HG03039 (cell line): ENCODE measurements at regions not wholly inside any gene's neighbourhood (a gene's known extent, or its start where the extent isn't known, plus 50 kb on each side); places are given as distances from the start of the nearest gene placed in this dataset.
"Not testable (repeated sequence)": the region's sequence is repeated elsewhere in the genome, so short reads cannot be mapped to it uniquely, and the experiment has no call there.

Experiments used
- ATAC-seq: cut with Tn5 transposase; IDR thresholded peaks from one replicate; pipeline ENCODE4 v1.9.1; 2021; ENCODE audit warnings: mild to moderate bottlenecking, moderate library complexity; ENCODE audit not compliant: unreplicated experiment

- no peak for ATAC-seq
These were observed 88.0 kb upstream of the AK4 start for GRCh38 chr1:65059930-65060538.

DNA sequence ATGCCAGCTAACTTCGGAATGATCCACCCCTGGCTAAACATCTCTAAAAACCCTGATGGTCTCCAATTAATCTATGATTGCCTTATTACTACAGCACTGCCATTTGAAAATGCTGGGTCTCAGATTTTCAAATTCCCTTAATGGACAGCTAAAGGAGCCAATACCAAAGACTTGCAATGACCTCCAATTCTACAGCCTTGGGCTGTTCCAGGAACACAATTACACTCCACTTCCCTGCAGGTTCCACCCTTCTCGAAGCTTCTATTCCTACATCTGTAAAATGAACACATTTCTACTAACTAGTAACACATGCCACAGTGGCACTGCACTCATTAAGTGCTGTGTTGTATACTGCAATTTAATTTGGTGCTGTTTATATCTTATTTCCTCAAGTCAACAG, 85.7 kb upstream of the AK4 start:
- no peak for ATAC-seq

DNA sequence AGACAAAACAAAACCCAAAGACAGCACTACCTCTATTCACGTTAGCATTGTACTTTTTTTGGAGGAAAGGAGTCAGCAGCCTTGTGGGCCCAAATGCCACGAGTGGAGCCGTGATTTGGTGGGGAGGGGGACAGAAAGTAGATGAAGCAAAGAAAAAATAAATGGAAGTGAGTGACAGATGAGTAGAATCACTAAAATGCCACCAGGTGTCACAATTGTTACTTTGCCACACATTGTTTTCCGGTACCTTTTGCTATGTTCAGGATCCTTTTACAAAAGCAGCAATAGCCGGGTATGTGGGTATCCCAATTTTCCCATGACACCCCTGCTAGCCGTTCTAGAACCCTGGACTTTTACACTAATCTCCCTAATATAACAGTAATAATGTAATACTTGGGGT, 85.0 kb upstream of the AK4 start:
- no peak for ATAC-seq

- no peak for ATAC-seq
These were observed 83.0 kb upstream of the AK4 start for GRCh38 chr1:65064981-65065380.

- no peak for ATAC-seq
These were observed 82.2 kb upstream of the AK4 start for GRCh38 chr1:65065524-65066418.

DNA sequence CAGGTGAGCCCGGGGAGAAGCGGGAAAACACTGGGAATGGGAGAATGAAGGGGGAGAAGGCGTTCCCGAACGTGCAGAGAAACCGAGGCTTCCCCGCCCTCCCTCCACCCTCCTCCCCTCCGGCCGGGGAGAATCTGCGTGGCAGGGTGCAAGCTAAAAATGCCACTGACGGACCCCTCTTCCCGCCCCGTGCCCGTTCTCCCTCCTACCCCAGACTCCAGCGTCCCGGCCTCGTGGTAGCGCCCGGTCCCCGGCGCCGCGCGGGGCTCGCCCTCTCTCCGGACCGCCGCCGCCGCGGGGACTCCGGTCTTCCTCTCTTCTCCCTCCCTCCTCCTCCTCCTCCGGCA, 81.6 kb upstream of the AK4 start:
- ATAC-seq, result peak; percentile 23

DNA sequence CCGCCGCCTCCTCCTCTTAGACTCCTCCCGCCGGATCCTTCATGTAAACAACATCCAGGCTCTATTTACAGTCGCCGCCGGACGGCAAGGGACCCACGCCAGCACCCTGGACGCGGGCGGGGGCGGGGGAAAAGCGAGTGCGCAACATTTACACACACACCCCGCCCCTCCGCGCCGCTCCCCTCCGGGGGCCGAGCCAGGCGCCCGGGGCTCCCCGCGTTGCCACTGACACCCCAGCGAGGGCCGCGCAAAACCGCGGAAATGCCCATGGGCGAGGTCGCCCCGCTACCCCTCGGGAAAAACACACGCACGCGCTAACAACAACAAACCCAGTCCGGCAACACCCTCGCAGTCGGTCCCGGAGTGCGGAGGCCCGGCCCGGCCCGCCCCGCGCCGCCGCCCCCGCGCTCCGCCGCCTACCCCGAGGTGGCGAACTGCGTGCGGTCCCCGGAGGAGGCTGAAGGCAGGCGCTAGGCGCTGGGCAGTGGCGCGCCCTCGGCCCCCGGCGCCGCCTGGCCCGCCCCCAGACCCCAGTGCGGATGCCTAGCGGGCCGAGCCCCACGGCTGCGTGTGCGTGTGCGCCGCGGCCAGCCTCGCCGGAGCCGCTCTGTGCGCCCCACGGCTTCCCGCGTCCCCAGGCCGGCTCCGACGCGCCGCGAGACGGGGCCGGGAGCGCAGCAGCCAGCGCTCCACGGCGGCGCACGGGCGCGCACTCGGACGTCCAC, 81.1 kb upstream of the AK4 start:
- ATAC-seq, result peak; percentile 43

DNA sequence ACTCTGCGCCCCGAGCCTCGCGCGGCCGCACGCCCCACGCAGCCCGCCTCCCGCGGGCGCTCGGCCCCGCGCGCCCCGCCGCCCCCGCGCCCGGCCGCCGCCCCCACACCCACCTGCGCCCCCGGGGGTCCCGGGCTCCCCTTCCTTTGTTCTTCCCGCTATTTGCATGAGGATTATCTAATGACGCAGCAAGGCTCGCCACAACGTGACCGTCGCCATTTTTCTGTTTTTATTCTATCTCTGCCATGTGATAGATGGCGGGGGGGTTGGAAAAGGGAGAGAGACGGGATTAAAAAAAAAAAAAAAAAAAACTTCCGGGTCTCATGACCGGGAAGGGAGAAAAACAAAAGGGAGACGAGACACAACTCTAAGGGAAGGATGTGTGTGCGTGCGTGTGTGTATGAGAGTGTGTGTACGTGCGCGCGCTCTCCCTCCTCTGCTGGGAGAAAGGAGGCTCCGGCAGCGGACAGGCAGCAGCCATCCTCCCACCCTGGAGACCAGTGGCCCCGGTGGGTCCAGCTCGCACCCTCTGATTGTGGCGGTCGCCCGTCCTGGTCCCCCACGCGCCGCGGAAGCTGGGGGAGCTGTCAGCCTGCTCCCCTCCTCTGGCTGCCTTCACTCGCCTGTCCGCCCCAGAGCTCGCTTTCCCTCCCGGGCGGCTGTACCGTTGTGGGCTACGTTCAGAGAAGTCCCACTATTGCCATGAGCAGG, 80.4 kb upstream of the AK4 start:
- peak; percentile 28 for ATAC-seq

GRCh38 chr1:65068202-65069010, 79.6 kb upstream of the AK4 start:
- ATAC-seq, result no peak

GRCh38 chr1:65069011-65069565, 78.9 kb upstream of the AK4 start:
- ATAC-seq, result no peak

- ATAC-seq, result no peak
These were observed 75.2 kb upstream of the AK4 start for GRCh38 chr1:65072845-65073244.

DNA sequence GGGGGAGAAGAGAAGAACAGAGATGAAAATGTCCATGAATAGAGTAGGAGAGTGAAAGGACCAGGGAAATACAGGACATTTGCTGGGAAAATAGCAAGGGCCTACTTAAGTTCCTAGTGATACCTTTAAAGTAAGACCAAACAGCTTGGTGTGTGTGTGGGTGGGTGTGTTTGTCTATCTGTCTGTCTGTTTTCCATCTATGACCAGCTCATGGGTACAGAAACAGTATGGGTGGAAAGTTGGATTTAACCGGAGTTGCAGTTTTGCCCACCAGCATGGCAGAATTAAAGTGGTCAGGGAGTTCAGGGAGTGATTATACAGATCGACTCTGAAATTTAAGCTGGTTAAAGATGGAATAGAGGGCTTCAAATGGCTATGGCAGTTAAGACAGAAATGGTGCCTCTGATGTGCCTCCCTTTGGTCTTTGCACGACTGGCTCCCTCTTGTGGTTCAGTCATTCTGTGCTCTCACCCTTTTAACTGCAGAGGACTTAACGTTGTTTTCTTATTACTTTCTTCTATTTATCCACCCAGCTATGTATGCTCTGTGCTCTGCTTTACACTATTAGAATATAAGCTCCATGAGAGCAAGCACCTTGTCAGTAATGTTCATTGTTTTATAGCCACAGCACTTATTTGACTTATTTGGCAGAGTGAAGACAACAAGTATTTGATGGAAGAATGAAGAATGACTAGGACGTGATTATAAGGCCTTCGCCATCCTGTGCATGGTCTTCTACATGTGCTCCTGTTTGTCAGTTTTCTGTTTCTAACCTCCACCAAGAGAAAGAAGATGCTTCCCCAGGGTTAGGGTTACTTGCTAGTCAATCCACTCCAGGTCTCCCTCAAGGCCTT, 72.7 kb upstream of the AK4 start:
- ATAC-seq, result no peak

DNA sequence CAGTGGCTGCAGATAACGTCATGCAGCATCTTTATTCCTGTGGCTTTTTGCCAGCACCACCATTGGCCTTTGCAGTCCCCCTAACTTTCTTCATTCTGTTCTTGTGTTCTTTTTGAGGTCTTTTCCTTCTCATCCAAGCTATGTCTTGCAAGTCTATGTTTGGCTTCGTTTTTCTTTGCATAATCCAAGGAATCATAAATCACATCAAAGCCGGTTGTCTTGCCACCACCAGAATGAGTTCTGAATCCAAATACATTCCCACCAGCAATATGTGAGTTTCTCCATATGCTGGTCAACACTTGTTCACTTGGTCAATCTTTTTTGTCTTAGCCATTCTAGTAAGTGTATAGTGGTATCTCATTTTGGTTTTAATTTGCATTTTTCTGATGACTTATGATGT, 70.6 kb upstream of the AK4 start:
- no peak for ATAC-seq

GRCh38 chr1:65079941-65080340, 68.1 kb upstream of the AK4 start:
- ATAC-seq, result no peak

- no peak for ATAC-seq
These were observed 65.5 kb upstream of the AK4 start for GRCh38 chr1:65082346-65083040.

- ATAC-seq, result peak; percentile 71
These were observed 64.6 kb upstream of the AK4 start for GRCh38 chr1:65083263-65083896.

- ATAC-seq, result no peak
These were observed 63.9 kb upstream of the AK4 start for GRCh38 chr1:65084066-65084465.

GRCh38 chr1:65087519-65087918, 60.5 kb upstream of the AK4 start:
- not testable (repeated sequence) for ATAC-seq
